ENCODE measurements at regions not wholly inside any gene's neighbourhood (a gene's known extent, or its start where the extent isn't known, plus 50 kb on each side); places are given as distances from the start of the nearest gene placed in this dataset.

DNA sequence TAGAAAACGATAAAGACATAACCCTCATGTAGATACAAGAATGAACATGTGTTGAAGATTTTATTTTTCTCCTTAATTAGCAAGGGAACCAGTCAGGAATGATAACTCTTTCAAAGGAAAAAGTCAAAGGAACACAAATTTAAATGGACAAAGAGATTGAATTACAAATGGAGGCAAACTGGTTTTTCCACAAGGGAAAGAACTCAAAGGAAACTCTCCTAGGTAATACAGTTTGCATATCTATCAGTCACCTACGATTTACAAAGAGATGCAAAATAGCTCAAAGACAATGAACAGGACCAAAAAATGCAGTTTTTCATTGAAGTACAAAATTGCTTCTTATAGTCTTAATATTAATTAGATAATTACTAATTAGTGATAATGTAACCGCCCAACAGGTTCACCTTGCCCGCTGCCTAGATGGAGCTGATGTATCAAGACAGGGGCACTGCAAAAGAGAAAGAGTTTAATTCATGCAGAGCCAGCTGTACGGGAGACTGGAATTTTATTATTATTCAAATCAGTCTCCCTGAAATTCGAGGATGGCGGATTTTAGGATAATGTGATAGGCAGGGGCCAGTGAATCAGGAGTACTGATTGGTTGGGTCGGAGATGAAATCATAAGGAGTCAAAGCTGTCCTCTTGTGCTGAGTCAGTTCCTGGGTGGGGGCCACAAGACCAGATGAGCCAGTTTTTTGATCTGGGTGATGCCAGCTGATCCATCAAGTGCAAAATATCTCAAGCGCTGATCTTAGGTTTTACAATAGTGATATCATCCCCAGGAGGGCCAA, 151.0 kb downstream of the TMEM17 start:
- POLR2A ChIA-PET = no interaction called here
- CTCF ChIA-PET = interaction anchor here (0.6 kb wide), 1 partner anchor 1004 kb away, joined by 3 read pairs; no protein-coding TSS in a partner anchor
- Histone ChIP-seq H3K27me3 (ENCODE audit: control insufficient read depth, insufficient read depth, low read length) (no peaks in the 10 kb centered on the region), H3K4me3 (ENCODE audit: low read depth, low read length) (no peak overlapping the region), H3K36me3 (ENCODE audit: control insufficient read depth, insufficient read depth, low read length) (no peaks in the 10 kb centered on the region)
- TF ChIP-seq, protein P1, sequence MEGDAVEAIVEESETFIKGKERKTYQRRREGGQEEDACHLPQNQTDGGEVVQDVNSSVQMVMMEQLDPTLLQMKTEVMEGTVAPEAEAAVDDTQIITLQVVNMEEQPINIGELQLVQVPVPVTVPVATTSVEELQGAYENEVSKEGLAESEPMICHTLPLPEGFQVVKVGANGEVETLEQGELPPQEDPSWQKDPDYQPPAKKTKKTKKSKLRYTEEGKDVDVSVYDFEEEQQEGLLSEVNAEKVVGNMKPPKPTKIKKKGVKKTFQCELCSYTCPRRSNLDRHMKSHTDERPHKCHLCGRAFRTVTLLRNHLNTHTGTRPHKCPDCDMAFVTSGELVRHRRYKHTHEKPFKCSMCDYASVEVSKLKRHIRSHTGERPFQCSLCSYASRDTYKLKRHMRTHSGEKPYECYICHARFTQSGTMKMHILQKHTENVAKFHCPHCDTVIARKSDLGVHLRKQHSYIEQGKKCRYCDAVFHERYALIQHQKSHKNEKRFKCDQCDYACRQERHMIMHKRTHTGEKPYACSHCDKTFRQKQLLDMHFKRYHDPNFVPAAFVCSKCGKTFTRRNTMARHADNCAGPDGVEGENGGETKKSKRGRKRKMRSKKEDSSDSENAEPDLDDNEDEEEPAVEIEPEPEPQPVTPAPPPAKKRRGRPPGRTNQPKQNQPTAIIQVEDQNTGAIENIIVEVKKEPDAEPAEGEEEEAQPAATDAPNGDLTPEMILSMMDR (IDR thresholded peaks at IDR 0.05; ENCODE audit: insufficient read depth, low read depth, low read length) = no peak
- DNase-seq (ENCODE audit: low read depth) = no peak

DNA sequence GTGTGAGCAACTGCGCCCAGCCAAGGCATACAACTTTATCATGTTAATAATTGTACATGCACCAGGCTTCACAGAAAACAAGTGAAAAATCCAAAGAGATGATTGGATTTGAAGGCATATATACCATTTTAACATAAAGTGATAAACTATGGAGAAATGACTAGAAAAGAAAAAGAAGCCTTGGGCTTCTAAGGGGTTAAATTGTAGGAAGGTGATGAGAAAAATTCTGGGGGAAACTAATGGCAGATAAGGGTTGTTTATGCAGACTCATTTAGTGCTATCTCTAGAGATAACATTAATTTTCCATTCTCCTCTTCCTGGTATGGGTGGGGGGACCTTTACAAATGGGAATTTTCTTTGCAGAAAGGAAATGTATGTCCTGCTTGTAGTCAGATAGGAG, 154.0 kb downstream of the TMEM17 start:
- POLR2A ChIA-PET = no interaction called here
- H3K36me3 ChIP-seq (ENCODE audit: control insufficient read depth, insufficient read depth, low read length) = no peaks in the 10 kb centered on the region
- H3K4me3 ChIP-seq (ENCODE audit: low read depth, low read length) = no peak overlapping the region
- TF ChIP-seq, protein P1 (IDR thresholded peaks at IDR 0.05; ENCODE audit: insufficient read depth, low read depth, low read length) = no peak
- CTCF ChIA-PET = no interaction called here
- DNase-seq (ENCODE audit: low read depth) = no peak
- no peaks in the 10 kb centered on the region for H3K27me3 ChIP-seq (ENCODE audit: control insufficient read depth, insufficient read depth, low read length)

DNA sequence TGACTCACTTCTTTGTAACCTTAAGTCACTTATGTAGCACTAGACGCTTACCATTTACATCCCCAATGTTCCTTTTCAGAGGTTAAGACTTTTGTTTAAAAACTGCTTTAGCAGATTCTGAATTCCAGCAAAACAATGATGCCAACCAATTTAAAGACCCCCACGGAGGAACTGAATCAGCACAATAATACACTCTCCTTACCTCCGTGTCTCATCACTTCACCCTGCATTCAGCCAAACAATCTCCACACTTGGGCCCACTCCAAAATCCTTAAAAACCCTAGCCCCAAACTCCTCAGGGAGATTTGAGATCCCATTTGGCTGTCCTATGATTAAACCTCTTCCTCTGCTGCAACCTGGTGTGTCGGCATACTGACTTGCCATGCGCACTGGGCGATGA, 153.9 kb downstream of the B3GNT2 start:
- CTCF ChIA-PET = no interaction called here
- Histone ChIP-seq H3K4me3 (ENCODE audit: low read depth, low read length) (no peak overlapping the region), H3K27me3 (ENCODE audit: control insufficient read depth, insufficient read depth, low read length) (no peaks in the 10 kb centered on the region), H3K36me3 (ENCODE audit: control insufficient read depth, insufficient read depth, low read length) (no peaks in the 10 kb centered on the region)
- TF ChIP-seq, protein P1 (IDR thresholded peaks at IDR 0.05; ENCODE audit: insufficient read depth, low read depth, low read length) = no peak
- DNase-seq (ENCODE audit: low read depth) = no peak
- POLR2A ChIA-PET = no interaction called here

DNA sequence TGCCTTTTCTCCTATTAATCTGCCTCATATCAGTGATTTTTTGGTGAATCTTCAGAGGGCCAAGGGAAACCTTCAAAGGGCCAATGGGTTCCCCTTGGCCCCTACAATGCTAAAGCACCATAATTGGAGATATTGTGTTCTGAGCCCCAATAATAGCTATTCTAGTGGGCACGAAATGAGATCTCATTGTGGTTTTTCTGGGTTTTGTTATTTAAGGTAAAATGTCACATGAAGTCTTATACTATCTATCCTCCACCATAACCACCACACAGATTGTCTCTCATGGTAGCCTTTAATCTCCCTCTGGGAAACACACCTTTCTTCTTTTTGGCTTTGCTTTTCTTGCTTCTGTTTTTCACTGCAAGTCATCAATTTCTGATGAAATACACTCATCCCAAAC, 152.8 kb downstream of the B3GNT2 start:
- TF ChIP-seq, protein P1 (IDR thresholded peaks at IDR 0.05; ENCODE audit: insufficient read depth, low read depth, low read length) = no peak
- no peaks in the 10 kb centered on the region for H3K27me3 ChIP-seq (ENCODE audit: control insufficient read depth, insufficient read depth, low read length)
- ChIA-PET CTCF (no interaction called here), POLR2A (no interaction called here)
- no peak for DNase-seq (ENCODE audit: low read depth)
- no peak overlapping the region for H3K4me3 ChIP-seq (ENCODE audit: low read depth, low read length)
- no peaks in the 10 kb centered on the region for H3K36me3 ChIP-seq (ENCODE audit: control insufficient read depth, insufficient read depth, low read length)

DNA sequence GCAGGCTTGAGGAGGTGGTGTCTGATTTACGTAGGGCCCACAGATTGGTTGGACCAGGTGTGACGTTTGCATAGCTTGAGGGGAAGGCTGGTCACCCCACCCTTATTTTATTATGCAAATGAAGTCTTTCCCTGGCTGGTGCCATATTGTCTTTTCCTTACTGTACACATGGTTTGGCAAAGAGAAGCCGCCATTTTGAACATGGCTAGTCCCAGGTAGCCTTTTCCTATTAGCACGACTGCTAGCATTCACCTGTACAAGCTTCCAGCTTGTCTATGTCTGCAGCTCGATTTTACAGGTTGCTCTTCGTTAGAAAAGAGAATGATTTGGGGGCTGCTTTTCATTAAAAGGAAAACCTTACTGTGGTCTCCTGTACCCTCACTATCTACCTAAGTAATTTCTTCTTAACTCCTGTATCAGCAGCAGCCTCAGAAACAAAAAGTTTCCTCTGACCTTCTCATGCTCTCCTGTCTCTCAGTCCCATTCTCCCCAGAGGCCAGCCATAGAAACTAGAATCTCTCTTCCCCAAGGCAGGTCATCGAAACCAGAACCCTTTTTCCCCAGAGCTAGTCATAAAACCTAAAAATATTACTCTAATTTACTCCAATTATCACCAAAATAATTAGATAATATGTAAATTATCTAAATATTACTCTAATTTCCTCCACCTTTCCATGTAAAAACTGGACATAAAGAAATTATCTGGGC, 151.8 kb downstream of the B3GNT2 start:
- no peak overlapping the region for H3K4me3 ChIP-seq (ENCODE audit: low read depth, low read length)
- TF ChIP-seq, protein P1 (IDR thresholded peaks at IDR 0.05; ENCODE audit: insufficient read depth, low read depth, low read length) = no peak
- ChIA-PET CTCF (interaction anchor here (0.6 kb wide), 1 partner anchor 443 kb away, joined by 3 read pairs; no protein-coding TSS in a partner anchor), POLR2A (no interaction called here)
- no peaks in the 10 kb centered on the region for H3K27me3 ChIP-seq (ENCODE audit: control insufficient read depth, insufficient read depth, low read length)
- H3K36me3 ChIP-seq (ENCODE audit: control insufficient read depth, insufficient read depth, low read length) = no peaks in the 10 kb centered on the region
- DNase-seq (ENCODE audit: low read depth) = no peak

Data from BJ (cell line).